Lung (tissue), 11 donors: ENCODE measurements at regions not wholly inside any gene's neighbourhood (a gene's known extent, or its start where the extent isn't known, plus 50 kb on each side); places are given as distances from the start of the nearest gene placed in this dataset.
A peak's percentile ranks its signal among the peaks of the same experiment; 100 is the strongest.

Experiments used
- ATAC-seq: fragments of 200-7000 bp; cut with Tn5 transposase; one replicate; pipeline ENCODE4 v1.9.1; 2020; ENCODE audit warnings: moderate number of reproducible peaks; ENCODE audit not compliant: insufficient read depth, low FRiP score
- DNase-seq, 3 donors: peaks; one replicate each; pipeline ENCODE4 v3.0.0-alpha.2; 2013 to 2017
- H3K27ac ChIP-seq, 2 donors: one replicate each; pipeline ENCODE4 v1.5.1; 2013; ENCODE audit warnings: mild to moderate bottlenecking in 2 of 2, moderate library complexity in 2 of 2, control low read depth in 1 of 2, inconsistent platforms in 1 of 2, low read depth in 1 of 2, low read length in 1 of 2
- H3K27me3 ChIP-seq, 3 donors: one replicate each; pipeline ENCODE4 v1.5.1; 2013; ENCODE audit warnings: low read length in 2 of 3; ENCODE audit not compliant: control insufficient read depth in 3 of 3, insufficient read depth in 3 of 3
- H3K36me3 ChIP-seq, 4 donors: one replicate each; pipeline ENCODE4 v1.5.1; 2013; ENCODE audit warnings: low read length in 4 of 4, mild to moderate bottlenecking in 1 of 4, moderate library complexity in 1 of 4; ENCODE audit not compliant: control insufficient read depth in 4 of 4, insufficient read depth in 4 of 4
- H3K4me1 ChIP-seq, 5 donors: one replicate each; pipeline ENCODE4 v1.5.1; 2013; ENCODE audit warnings: low read length in 5 of 5, mild to moderate bottlenecking in 2 of 5, moderate library complexity in 1 of 5; ENCODE audit not compliant: control insufficient read depth in 5 of 5, insufficient read depth in 5 of 5
- H3K4me3 ChIP-seq: one replicate; pipeline ENCODE4 v1.5.1; 2013; ENCODE audit warnings: mild to moderate bottlenecking, control low read depth, moderate library complexity
- H3K9ac ChIP-seq, 2 donors: one replicate each; pipeline ENCODE4 v1.5.1; 2013; ENCODE audit warnings: low read length in 2 of 2, control low read depth in 1 of 2; ENCODE audit not compliant: insufficient read depth in 1 of 2
- H3K9me3 ChIP-seq, 4 donors: one replicate each; pipeline ENCODE4 v1.5.1; 2013; ENCODE audit warnings: low read length in 3 of 4, mild to moderate bottlenecking in 1 of 4, moderate library complexity in 1 of 4; ENCODE audit not compliant: control insufficient read depth in 4 of 4, insufficient read depth in 3 of 4
- WGBS, 2 donors: extraction: QIAGEN DNeasy Blood & Tissue Kit; methylation state at CpG; one replicate each; pipeline ENCODE4 v1.1.7; 2013; 5-methylcytosine and 5-hydroxymethylcytosine counted together
- TF ChIP-seq, protein P1 (sequence below): IDR thresholded peaks from 2 replicates; pipeline ENCODE4 v1.5.1; 2012; ENCODE audit warnings: mild to moderate bottlenecking; ENCODE audit errors: control extremely low read depth, extremely low read depth
- donor health status: control.
- donor health status: control.
- donor health status: Bipolar disorder and iron deficiency.
- donor health status: healthy.
- donor health status: DM: yes; HTN: yes; CAD: no.

GRCh38 chr13:108478179-108478578 is 151.2 kb upstream of the MYO16 start:
- no peak overlapping the region for H3K9ac ChIP-seq
- H3K27ac ChIP-seq, result no peak overlapping the region
- no peaks in the 10 kb centered on the region for H3K36me3 ChIP-seq
- H3K9me3 ChIP-seq, result no peaks in the 10 kb centered on the region
- ATAC-seq, result no peak
- WGBS, 2 donors, result 94 to 95% methylated on average over 1 of the region's 1 CpG
- no peaks in the 10 kb centered on the region for H3K27me3 ChIP-seq
- H3K4me1 ChIP-seq, result no peaks in the 10 kb centered on the region
- no peak for DNase-seq
- no peak overlapping the region for H3K4me3 ChIP-seq
- TF ChIP-seq, protein P1, sequence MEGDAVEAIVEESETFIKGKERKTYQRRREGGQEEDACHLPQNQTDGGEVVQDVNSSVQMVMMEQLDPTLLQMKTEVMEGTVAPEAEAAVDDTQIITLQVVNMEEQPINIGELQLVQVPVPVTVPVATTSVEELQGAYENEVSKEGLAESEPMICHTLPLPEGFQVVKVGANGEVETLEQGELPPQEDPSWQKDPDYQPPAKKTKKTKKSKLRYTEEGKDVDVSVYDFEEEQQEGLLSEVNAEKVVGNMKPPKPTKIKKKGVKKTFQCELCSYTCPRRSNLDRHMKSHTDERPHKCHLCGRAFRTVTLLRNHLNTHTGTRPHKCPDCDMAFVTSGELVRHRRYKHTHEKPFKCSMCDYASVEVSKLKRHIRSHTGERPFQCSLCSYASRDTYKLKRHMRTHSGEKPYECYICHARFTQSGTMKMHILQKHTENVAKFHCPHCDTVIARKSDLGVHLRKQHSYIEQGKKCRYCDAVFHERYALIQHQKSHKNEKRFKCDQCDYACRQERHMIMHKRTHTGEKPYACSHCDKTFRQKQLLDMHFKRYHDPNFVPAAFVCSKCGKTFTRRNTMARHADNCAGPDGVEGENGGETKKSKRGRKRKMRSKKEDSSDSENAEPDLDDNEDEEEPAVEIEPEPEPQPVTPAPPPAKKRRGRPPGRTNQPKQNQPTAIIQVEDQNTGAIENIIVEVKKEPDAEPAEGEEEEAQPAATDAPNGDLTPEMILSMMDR, result no peak

- DNase-seq (peak in 2 of 3 donors; percentile 18 to 28), ATAC-seq (no peak)
- Histone ChIP-seq H3K36me3 (no peaks in the 10 kb centered on the region), H3K9ac (no peak overlapping the region), H3K4me3 (no peak overlapping the region), H3K27me3 (no peaks in the 10 kb centered on the region), H3K9me3 (peaks cover 0 to 9% (median 0%) of the 10 kb centered on the region in 4 donors), H3K27ac (no peak overlapping the region), H3K4me1 (no peaks in the 10 kb centered on the region)
- 35 to 63% methylated on average over 1 of the region's 1 CpG for WGBS, 2 donors
- TF ChIP-seq, protein P1, result no peak
These were observed 145.4 kb upstream of the MYO16 start for GRCh38 chr13:108483981-108484380.

- ATAC-seq, result no peak
- Histone ChIP-seq H3K9me3 (peaks cover 0 to 9% (median 0%) of the 10 kb centered on the region in 4 donors), H3K36me3 (no peaks in the 10 kb centered on the region), H3K27ac (no peak overlapping the region), H3K9ac (no peak overlapping the region), H3K4me1 (no peaks in the 10 kb centered on the region), H3K27me3 (no peaks in the 10 kb centered on the region), H3K4me3 (no peak overlapping the region)
- no peak for DNase-seq
- TF ChIP-seq, protein P1, result no peak
These were observed 143.3 kb upstream of the MYO16 start for GRCh38 chr13:108486096-108486495.

GRCh38 chr13:108494991-108495645 is 134.3 kb upstream of the MYO16 start:
- Histone ChIP-seq H3K27me3 (peaks cover 7 to 49% (median 19%) of the 10 kb centered on the region in 3 donors), H3K27ac (no peak overlapping the region), H3K4me3 (no peak overlapping the region), H3K9me3 (no peaks in the 10 kb centered on the region), H3K36me3 (no peaks in the 10 kb centered on the region), H3K9ac (no peak overlapping the region), H3K4me1 (peaks cover 0 to 17% (median 0%) of the 10 kb centered on the region in 5 donors)
- peak in 2 of 3 donors; percentile 16 to 19 for DNase-seq
- WGBS, 2 donors, result 4% methylated on average over 22 to 40 of the region's 40 CpGs
- TF ChIP-seq, protein P1, result no peak
- no peak for ATAC-seq
